ENCODE measurements at regions not wholly inside any gene's neighbourhood (a gene's known extent, or its start where the extent isn't known, plus 50 kb on each side); places are given as distances from the start of the nearest gene placed in this dataset.

GRCh38 chr12:88784166-88784565, 203.9 kb upstream of the KITLG start:
- TF ChIP-seq CTCF (IDR thresholded peaks at IDR 0.05; ENCODE audit: insufficient read depth, low read depth, low read length, missing control alignments), result no peak
- H3K4me3 ChIP-seq (ENCODE audit: low read depth, low read length), result no peak overlapping the region
- DNase-seq (ENCODE audit: low read depth), result no peak

GRCh38 chr12:88782351-88782750, 202.1 kb upstream of the KITLG start:
- DNase-seq (ENCODE audit: low read depth), result no peak
- H3K4me3 ChIP-seq (ENCODE audit: low read depth, low read length), result no peak overlapping the region
- TF ChIP-seq CTCF (IDR thresholded peaks at IDR 0.05; ENCODE audit: insufficient read depth, low read depth, low read length, missing control alignments), result no peak

GRCh38 chr12:88781909-88782308, 201.6 kb upstream of the KITLG start:
- no peak overlapping the region for H3K4me3 ChIP-seq (ENCODE audit: low read depth, low read length)
- TF ChIP-seq CTCF (IDR thresholded peaks at IDR 0.05; ENCODE audit: insufficient read depth, low read depth, low read length, missing control alignments), result no peak
- DNase-seq (ENCODE audit: low read depth), result no peak

GRCh38 chr12:88778064-88778463, 197.8 kb upstream of the KITLG start:
- DNase-seq (ENCODE audit: low read depth), result no peak
- no peak for TF ChIP-seq CTCF (IDR thresholded peaks at IDR 0.05; ENCODE audit: insufficient read depth, low read depth, low read length, missing control alignments)
- H3K4me3 ChIP-seq (ENCODE audit: low read depth, low read length), result no peak overlapping the region

- no peak for DNase-seq (ENCODE audit: low read depth)
- TF ChIP-seq CTCF (IDR thresholded peaks at IDR 0.05; ENCODE audit: insufficient read depth, low read depth, low read length, missing control alignments), result no peak
- no peak overlapping the region for H3K4me3 ChIP-seq (ENCODE audit: low read depth, low read length)
These were observed 195.5 kb upstream of the KITLG start for GRCh38 chr12:88775742-88776151.

- no peak for TF ChIP-seq CTCF (IDR thresholded peaks at IDR 0.05; ENCODE audit: insufficient read depth, low read depth, low read length, missing control alignments)
- H3K4me3 ChIP-seq (ENCODE audit: low read depth, low read length), result no peak overlapping the region
- no peak for DNase-seq (ENCODE audit: low read depth)
These were observed 187.4 kb upstream of the KITLG start for GRCh38 chr12:88767699-88768098.

GRCh38 chr12:88764781-88765480, 184.7 kb upstream of the KITLG start:
- no peak overlapping the region for H3K4me3 ChIP-seq (ENCODE audit: low read depth, low read length)
- no peak for DNase-seq (ENCODE audit: low read depth)
- TF ChIP-seq CTCF (IDR thresholded peaks at IDR 0.05; ENCODE audit: insufficient read depth, low read depth, low read length, missing control alignments), result no peak

All from GM12865 (cell line).